ENCODE measurements at regions not wholly inside any gene's neighbourhood (a gene's known extent, or its start where the extent isn't known, plus 50 kb on each side); places are given as distances from the start of the nearest gene placed in this dataset.

- TF ChIP-seq BHLHE40 (IDR thresholded peaks at IDR 0.05; ENCODE audit: low read length), result no peak
- no peak for TF ChIP-seq MAX (IDR thresholded peaks at IDR 0.05)
- no peak for TF ChIP-seq NR2F6 (IDR thresholded peaks at IDR 0.05)
- TF ChIP-seq NR2F6 (CRISPR knock-in tag; IDR thresholded peaks at IDR 0.05), result no peak
- TF ChIP-seq PTBP1 (IDR thresholded peaks at IDR 0.05; ENCODE audit: low read depth, low read length, poor library complexity, severe bottlenecking), result no peak
Observed at GRCh38 chr4:115249808-115250207, 136.4 kb upstream of the NDST4 start.

Data from HepG2 (cell line).